ACC112 (cell line): ENCODE measurements at regions not wholly inside any gene's neighbourhood (a gene's known extent, or its start where the extent isn't known, plus 50 kb on each side); places are given as distances from the start of the nearest gene placed in this dataset.

Experiments used
- H2AFZ ChIP-seq: fragments of 200-600 bp; sonication (generic); one replicate; pipeline ENCODE4 v1.6.0; 2017; ENCODE audit warnings: antibody characterized with exemption, low read length; ENCODE audit not compliant: unreplicated experiment
- H3K27ac ChIP-seq: fragments of 200-600 bp; sonication (generic); 2 replicates; pipeline ENCODE4 v1.5.1; 2014; ENCODE audit warnings: low read depth, mild to moderate bottlenecking, antibody characterized with exemption, low read length, moderate library complexity
- H3K27me3 ChIP-seq: fragments of 200-600 bp; sonication (generic); 2 replicates; pipeline ENCODE4 v1.6.1; 2014; ENCODE audit warnings: mild to moderate bottlenecking, antibody characterized with exemption, low read length, moderate library complexity, mixed read lengths; ENCODE audit not compliant: insufficient read depth
- H3K36me3 ChIP-seq: fragments of 200-600 bp; sonication (generic); 2 replicates; pipeline ENCODE4 v1.6.1; 2016; ENCODE audit warnings: mild to moderate bottlenecking, antibody characterized with exemption, low read length, moderate library complexity, mixed read lengths; ENCODE audit not compliant: insufficient read depth
- H3K4me1 ChIP-seq: fragments of 200-600 bp; sonication (generic); one replicate; pipeline ENCODE4 v1.6.1; 2016; ENCODE audit warnings: low read length, mixed read lengths; ENCODE audit not compliant: insufficient read depth, unreplicated experiment, control insufficient read depth
- H3K4me3 ChIP-seq: fragments of 200-600 bp; sonication (generic); 2 replicates; pipeline ENCODE4 v1.5.1; 2014; ENCODE audit warnings: mild to moderate bottlenecking, low read depth, low read length
- H3K79me2 ChIP-seq: fragments of 200-600 bp; sonication (generic); one replicate; pipeline ENCODE4 v1.6.0; 2016; ENCODE audit warnings: low read length; ENCODE audit not compliant: control insufficient read depth, unreplicated experiment, insufficient read depth

- peaks cover 11% of the 10 kb centered on the region for H3K79me2 ChIP-seq
- H3K4me3 ChIP-seq: no peak overlapping the region
- H3K27me3 ChIP-seq: no peaks in the 10 kb centered on the region
- no peak overlapping the region for H2AFZ ChIP-seq
- no peaks in the 10 kb centered on the region for H3K36me3 ChIP-seq
- no peak overlapping the region for H3K27ac ChIP-seq
- no peaks in the 10 kb centered on the region for H3K4me1 ChIP-seq
Observed at GRCh38 chr11:8785457-8785856, 102.9 kb downstream of the RPL27A start.

GRCh38 chr11:8785998-8786397 lies 103.4 kb downstream of the RPL27A start:
- no peak overlapping the region for H2AFZ ChIP-seq
- no peak overlapping the region for H3K4me3 ChIP-seq
- no peaks in the 10 kb centered on the region for H3K27me3 ChIP-seq
- H3K27ac ChIP-seq: no peak overlapping the region
- no peaks in the 10 kb centered on the region for H3K36me3 ChIP-seq
- peaks cover 11% of the 10 kb centered on the region for H3K79me2 ChIP-seq
- H3K4me1 ChIP-seq: no peaks in the 10 kb centered on the region

GRCh38 chr11:8786933-8787332 lies 104.3 kb downstream of the RPL27A start:
- H3K4me3 ChIP-seq: no peak overlapping the region
- no peaks in the 10 kb centered on the region for H3K27me3 ChIP-seq
- H3K36me3 ChIP-seq: no peaks in the 10 kb centered on the region
- peaks cover 11% of the 10 kb centered on the region for H3K79me2 ChIP-seq
- no peak overlapping the region for H3K27ac ChIP-seq
- H3K4me1 ChIP-seq: no peaks in the 10 kb centered on the region
- no peak overlapping the region for H2AFZ ChIP-seq

- no peak overlapping the region for H3K27ac ChIP-seq
- no peaks in the 10 kb centered on the region for H3K4me1 ChIP-seq
- H3K79me2 ChIP-seq: peaks cover 11% of the 10 kb centered on the region
- H3K27me3 ChIP-seq: no peaks in the 10 kb centered on the region
- 0 out of 2 replicates have a peak, but pooled peaks cover 2% of the 10 kb centered on the region for H3K36me3 ChIP-seq
- H3K4me3 ChIP-seq: no peak overlapping the region
- no peak overlapping the region for H2AFZ ChIP-seq
Observed at GRCh38 chr11:8787372-8787771, 104.8 kb downstream of the RPL27A start.

- Histone ChIP-seq H3K36me3 (0 out of 2 replicates have a peak, but pooled peaks cover 3% of the 10 kb centered on the region), H3K4me1 (no peaks in the 10 kb centered on the region), H3K27me3 (no peaks in the 10 kb centered on the region), H3K79me2 (peaks cover 11% of the 10 kb centered on the region), H3K4me3 (no peak overlapping the region), H3K27ac (no peak overlapping the region), H2AFZ (no peak overlapping the region)
Observed at GRCh38 chr11:8788616-8789015, 106.0 kb downstream of the RPL27A start.

- 0 out of 2 replicates have a peak, but pooled peaks cover 3% of the 10 kb centered on the region for H3K36me3 ChIP-seq
Observed at GRCh38 chr11:8789864-8790263, 107.3 kb downstream of the RPL27A start.

GRCh38 chr11:8790968-8791367 lies 108.4 kb downstream of the RPL27A start:
- Histone ChIP-seq H2AFZ (no peak overlapping the region), H3K79me2 (peaks cover 11% of the 10 kb centered on the region), H3K27ac (no peak overlapping the region), H3K4me1 (no peaks in the 10 kb centered on the region), H3K27me3 (no peaks in the 10 kb centered on the region), H3K36me3 (0 out of 2 replicates have a peak, but pooled peaks cover 3% of the 10 kb centered on the region), H3K4me3 (no peak overlapping the region)

More at GRCh38 chr11:8789864-8790263, 107.3 kb downstream of the RPL27A start:
- peaks cover 11% of the 10 kb centered on the region for H3K79me2 ChIP-seq
- no peaks in the 10 kb centered on the region for H3K4me1 ChIP-seq
- H3K27ac ChIP-seq: no peak overlapping the region
- no peak overlapping the region for H2AFZ ChIP-seq
- H3K4me3 ChIP-seq: no peak overlapping the region
- no peaks in the 10 kb centered on the region for H3K27me3 ChIP-seq

- H3K4me1 ChIP-seq: no peaks in the 10 kb centered on the region
- no peaks in the 10 kb centered on the region for H3K27me3 ChIP-seq
- no peak overlapping the region for H3K4me3 ChIP-seq
- no peak overlapping the region for H3K27ac ChIP-seq
- 0 out of 2 replicates have a peak, but pooled peaks cover 3% of the 10 kb centered on the region for H3K36me3 ChIP-seq
- H3K79me2 ChIP-seq: peaks cover 11% of the 10 kb centered on the region
- H2AFZ ChIP-seq: no peak overlapping the region
Observed at GRCh38 chr11:8792710-8793109, 110.1 kb downstream of the RPL27A start.

GRCh38 chr11:8793114-8793777 lies 110.7 kb downstream of the RPL27A start:
- Histone ChIP-seq H3K79me2 (peaks cover 7% of the 10 kb centered on the region), H3K27me3 (no peaks in the 10 kb centered on the region), H2AFZ (no peak overlapping the region), H3K36me3 (0 out of 2 replicates have a peak, but pooled peaks cover 3% of the 10 kb centered on the region), H3K4me1 (no peaks in the 10 kb centered on the region), H3K4me3 (no peak overlapping the region), H3K27ac (no peak overlapping the region)

- H3K27me3 ChIP-seq: no peaks in the 10 kb centered on the region
- no peak overlapping the region for H3K4me3 ChIP-seq
- H3K27ac ChIP-seq: no peak overlapping the region
- no peak overlapping the region for H2AFZ ChIP-seq
- H3K36me3 ChIP-seq: 0 out of 2 replicates have a peak, but pooled peaks cover 3% of the 10 kb centered on the region
- peaks cover 5% of the 10 kb centered on the region for H3K79me2 ChIP-seq
- no peaks in the 10 kb centered on the region for H3K4me1 ChIP-seq
Observed at GRCh38 chr11:8794126-8794525, 111.5 kb downstream of the RPL27A start.

- Histone ChIP-seq H2AFZ (no peak overlapping the region), H3K4me1 (no peaks in the 10 kb centered on the region), H3K27ac (no peak overlapping the region)
Observed at GRCh38 chr11:8794677-8795103, 112.1 kb downstream of the RPL27A start.

More at GRCh38 chr11:8794677-8795103, 112.1 kb downstream of the RPL27A start:
- Histone ChIP-seq H3K79me2 (peaks cover 4% of the 10 kb centered on the region), H3K36me3 (0 out of 2 replicates have a peak, but pooled peaks cover 3% of the 10 kb centered on the region), H3K4me3 (no peak overlapping the region), H3K27me3 (no peaks in the 10 kb centered on the region)
